ENCODE measurements at regions not wholly inside any gene's neighbourhood (a gene's known extent, or its start where the extent isn't known, plus 50 kb on each side); places are given as distances from the start of the nearest gene placed in this dataset.

GRCh38 chrX:27251369-27251768, 211.8 kb downstream of the PPP4R3C start:
- Mint-ChIP-seq H3K4me3 (no peak overlapping the region), H3K9me3 (no peaks in the 10 kb centered on the region), H3K36me3 (ENCODE audit: low read depth) (no peaks in the 10 kb centered on the region), H3K27ac (no peak overlapping the region), H3K4me1 (no peaks in the 10 kb centered on the region), H3K27me3 (ENCODE audit: insufficient read depth, low read depth, poor library complexity) (no peaks in the 10 kb centered on the region)
- H3K4me2 ChIP-seq, result no peak overlapping the region
- no peaks in the 10 kb centered on the region for H4K20me1 ChIP-seq (replicated peaks; ENCODE audit: insufficient read depth)
- DNase-seq (ENCODE audit: low spot score), result peak; percentile 15
- no peaks in the 10 kb centered on the region for H3K27me3 ChIP-seq (ENCODE audit: insufficient read depth)
- H3K4me1 ChIP-seq (ENCODE audit: insufficient read depth), result no peaks in the 10 kb centered on the region
- H3K9me2 ChIP-seq (ENCODE audit: insufficient read depth), result no peaks in the 10 kb centered on the region
- H3K4me3 ChIP-seq, result no peak overlapping the region
- no peaks in the 10 kb centered on the region for H3F3A ChIP-seq (replicated peaks; ENCODE audit: low read depth)
- H3K27ac ChIP-seq (ENCODE audit: low read depth), result no peak overlapping the region
- no peaks in the 10 kb centered on the region for H3K79me2 ChIP-seq (replicated peaks; ENCODE audit: insufficient read depth)
- peak; percentile 68 for ATAC-seq
- TF ChIP-seq REST (IDR thresholded peaks at IDR 0.05; ENCODE audit: unreplicated experiment), result no peak
- no peak for TF ChIP-seq ZNF462 (CRISPR knock-in tag; IDR thresholded peaks at IDR 0.05)
- no peak for TF ChIP-seq ZNF331 (CRISPR knock-in tag; IDR thresholded peaks at IDR 0.05; ENCODE audit: low read depth)
- TF ChIP-seq CTCF (conservative IDR thresholded peaks at IDR 0.05; ENCODE audit: low read depth in 2 of 2), result 0 out of 4 replicates have a peak, but pooled peaks of 1 of the 2 experiments have one; percentile 18
- no peak for TF ChIP-seq ZNF114 (CRISPR knock-in tag; IDR thresholded peaks at IDR 0.05)
- H3K36me3 ChIP-seq (ENCODE audit: insufficient read depth), result no peaks in the 10 kb centered on the region
- H2AFZ ChIP-seq, result no peak overlapping the region

Measured in GM23338 (cell line).